SU-DHL-6 (cell line): ENCODE measurements at regions not wholly inside any gene's neighbourhood (a gene's known extent, or its start where the extent isn't known, plus 50 kb on each side); places are given as distances from the start of the nearest gene placed in this dataset.

Experiments
- H2AFZ ChIP-seq: fragments of 200-600 bp; sonication (generic); 2 replicates; pipeline ENCODE4 v1.6.1; 2014; ENCODE audit warnings: low read depth, mild to moderate bottlenecking, moderate library complexity, mixed read lengths, antibody characterized with exemption, low read length; ENCODE audit not compliant: severe bottlenecking
- H3F3A ChIP-seq: fragments of 200-600 bp; shearing (Covaris generic); 2 replicates; pipeline ENCODE4 v1.6.0; 2016; ENCODE audit warnings: antibody characterized with exemption, mild to moderate bottlenecking; ENCODE audit not compliant: insufficient read depth
- H3K27ac ChIP-seq: fragments of 200-600 bp; sonication (generic); 2 replicates; pipeline ENCODE4 v1.5.1; 2016; ENCODE audit warnings: low read depth, mild to moderate bottlenecking, low read length, moderate library complexity, mixed read lengths
- H3K27me3 ChIP-seq: fragments of 200-600 bp; sonication (generic), shearing (Covaris generic); 2 replicates; pipeline ENCODE4 v1.6.0; 2014; ENCODE audit warnings: mild to moderate bottlenecking, low read length
- H3K36me3 ChIP-seq: fragments of 200-600 bp; sonication (generic); 2 replicates; pipeline ENCODE4 v1.6.1; 2014; ENCODE audit warnings: mild to moderate bottlenecking, low read length, mixed read lengths
- H3K4me2 ChIP-seq: fragments of 300-600, 200-600 bp; shearing (Covaris generic), sonication (generic); 2 replicates; pipeline ENCODE4 v1.6.0; 2014; ENCODE audit warnings: low read length, low read depth, mild to moderate bottlenecking; ENCODE audit not compliant: poor library complexity, severe bottlenecking
- H3K4me3 ChIP-seq: fragments of 200-600 bp; sonication (generic); 2 replicates; pipeline ENCODE4 v1.5.1; 2014; ENCODE audit warnings: antibody characterized with exemption, low read length, mild to moderate bottlenecking, mixed read lengths; ENCODE audit not compliant: insufficient read depth, poor library complexity, severe bottlenecking
- H3K79me2 ChIP-seq: fragments of 200-600 bp; sonication (generic); 2 replicates; pipeline ENCODE4 v1.6.1; 2014; ENCODE audit warnings: mild to moderate bottlenecking, low read length, moderate library complexity; ENCODE audit not compliant: insufficient read depth
- H3K9ac ChIP-seq: fragments of 200-600 bp; sonication (generic); 2 replicates; pipeline ENCODE4 v1.7.0; 2014; ENCODE audit warnings: mild to moderate bottlenecking, low read length
- H3K9me2 ChIP-seq: fragments of 200-600 bp; sonication (generic); replicated peaks from 2 replicates; pipeline ENCODE4 v1.6.1; 2014; ENCODE audit warnings: low read length; ENCODE audit not compliant: insufficient read depth
- H3K9me3 ChIP-seq: fragments of 200-600 bp; sonication (generic); 2 replicates; pipeline ENCODE4 v1.6.1; 2014; ENCODE audit warnings: low read length, mixed read lengths; ENCODE audit not compliant: insufficient read depth
- H4K20me1 ChIP-seq: fragments of 200-600 bp; sonication (generic); 2 replicates; pipeline ENCODE4 v1.6.1; 2014; ENCODE audit warnings: low read depth, mild to moderate bottlenecking, antibody characterized with exemption, low read length, moderate library complexity, mixed read lengths
- EZH2phosphoT487 ChIP-seq: fragments of 200-600 bp; sonication (generic), shearing (Covaris generic); conservative IDR thresholded peaks from 2 replicates; pipeline ENCODE4 v1.6.1; 2018; ENCODE audit warnings: mild to moderate bottlenecking, antibody characterized with exemption, low read length, moderate library complexity, mixed read lengths
- TF ChIP-seq, protein P1 (sequence below): fragments of 200-600 bp; sonication (generic); IDR thresholded peaks from one replicate; pipeline ENCODE4 v1.5.1; 2017; ENCODE audit warnings: antibody characterized with exemption, mild to moderate bottlenecking, low read length, moderate library complexity; ENCODE audit not compliant: insufficient read depth, poor library complexity, severe bottlenecking

DNA sequence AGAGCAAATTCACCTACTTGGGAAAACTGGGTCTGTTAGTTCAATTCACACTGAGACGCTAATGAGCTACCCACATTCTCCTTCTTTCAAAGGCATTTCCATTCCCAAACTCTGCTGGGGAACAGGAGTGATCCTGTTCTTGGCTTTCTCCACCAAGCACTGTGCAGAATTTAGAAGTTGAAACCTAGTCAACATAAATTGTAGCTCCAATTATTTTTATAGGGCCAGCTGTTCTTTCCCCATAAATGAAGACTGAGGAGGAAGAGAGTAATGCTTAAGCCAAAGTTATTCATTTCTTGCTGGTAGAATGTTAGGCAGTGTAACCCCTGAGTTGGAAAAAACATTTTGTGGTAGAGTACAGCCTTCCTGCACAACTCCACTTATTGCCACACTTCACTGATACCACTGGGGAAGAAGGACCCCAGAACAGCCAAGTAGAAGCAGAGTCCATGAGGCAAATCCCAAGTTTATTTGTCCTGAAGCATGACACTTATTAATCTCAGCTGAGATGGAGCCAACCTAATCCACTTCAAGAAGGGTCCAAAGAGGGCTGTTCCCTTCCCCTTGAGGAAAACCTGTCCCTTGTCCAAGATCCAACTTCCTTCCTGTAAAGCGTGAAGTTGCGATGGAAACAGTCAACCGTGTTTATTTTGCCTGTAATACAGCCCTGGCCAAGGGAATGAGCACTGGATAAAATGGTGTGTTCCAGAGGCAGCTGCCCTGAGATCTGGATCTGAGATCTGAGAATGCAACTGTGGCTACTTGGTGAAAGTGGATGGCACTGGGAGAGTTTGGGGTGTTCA, 151.8 kb downstream of the TBX5 start:
- Histone ChIP-seq H3F3A (no peaks in the 10 kb centered on the region), H3K9me2 (no peaks in the 10 kb centered on the region), H2AFZ (no peak overlapping the region), H3K9ac (no peak overlapping the region), H3K4me2 (no peak overlapping the region), H4K20me1 (no peaks in the 10 kb centered on the region), H3K27ac (no peak overlapping the region), H3K9me3 (no peaks in the 10 kb centered on the region), H3K4me3 (no peak overlapping the region), H3K79me2 (no peaks in the 10 kb centered on the region), H3K27me3 (no peaks in the 10 kb centered on the region), H3K36me3 (no peaks in the 10 kb centered on the region)
- TF ChIP-seq, protein P1, sequence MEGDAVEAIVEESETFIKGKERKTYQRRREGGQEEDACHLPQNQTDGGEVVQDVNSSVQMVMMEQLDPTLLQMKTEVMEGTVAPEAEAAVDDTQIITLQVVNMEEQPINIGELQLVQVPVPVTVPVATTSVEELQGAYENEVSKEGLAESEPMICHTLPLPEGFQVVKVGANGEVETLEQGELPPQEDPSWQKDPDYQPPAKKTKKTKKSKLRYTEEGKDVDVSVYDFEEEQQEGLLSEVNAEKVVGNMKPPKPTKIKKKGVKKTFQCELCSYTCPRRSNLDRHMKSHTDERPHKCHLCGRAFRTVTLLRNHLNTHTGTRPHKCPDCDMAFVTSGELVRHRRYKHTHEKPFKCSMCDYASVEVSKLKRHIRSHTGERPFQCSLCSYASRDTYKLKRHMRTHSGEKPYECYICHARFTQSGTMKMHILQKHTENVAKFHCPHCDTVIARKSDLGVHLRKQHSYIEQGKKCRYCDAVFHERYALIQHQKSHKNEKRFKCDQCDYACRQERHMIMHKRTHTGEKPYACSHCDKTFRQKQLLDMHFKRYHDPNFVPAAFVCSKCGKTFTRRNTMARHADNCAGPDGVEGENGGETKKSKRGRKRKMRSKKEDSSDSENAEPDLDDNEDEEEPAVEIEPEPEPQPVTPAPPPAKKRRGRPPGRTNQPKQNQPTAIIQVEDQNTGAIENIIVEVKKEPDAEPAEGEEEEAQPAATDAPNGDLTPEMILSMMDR = no peak
- no peak for TF ChIP-seq EZH2phosphoT487

DNA sequence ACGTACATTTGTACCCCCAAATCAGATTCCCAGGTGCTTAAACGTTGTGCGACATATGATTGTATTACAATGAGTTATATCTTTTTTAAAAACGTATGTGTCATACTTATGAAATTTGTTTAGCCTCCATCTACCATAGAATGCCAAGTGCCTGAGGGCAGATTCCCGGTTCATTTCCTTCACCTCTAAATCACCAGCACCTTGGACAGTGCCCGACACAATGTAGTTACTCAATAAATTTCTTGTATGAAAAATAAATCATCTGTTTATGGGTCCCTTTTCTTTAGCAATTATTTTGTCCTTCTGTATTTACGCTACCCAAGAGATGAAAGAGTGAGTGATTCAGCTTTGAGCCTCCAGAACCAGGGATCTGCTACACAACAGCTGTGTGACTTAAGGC, 157.4 kb downstream of the TBX5 start:
- H2AFZ ChIP-seq = no peak overlapping the region
- no peaks in the 10 kb centered on the region for H3K79me2 ChIP-seq
- no peaks in the 10 kb centered on the region for H4K20me1 ChIP-seq
- H3K4me2 ChIP-seq = no peak overlapping the region
- no peak for TF ChIP-seq EZH2phosphoT487
- TF ChIP-seq, protein P1 = no peak
- no peaks in the 10 kb centered on the region; the same call in 1 of the 2 replicates for H3K9me2 ChIP-seq
- H3K4me3 ChIP-seq = no peak overlapping the region
- H3K9me3 ChIP-seq = no peaks in the 10 kb centered on the region
- H3K9ac ChIP-seq = no peak overlapping the region
- H3K27me3 ChIP-seq = no peaks in the 10 kb centered on the region
- H3K36me3 ChIP-seq = no peaks in the 10 kb centered on the region
- no peak overlapping the region for H3K27ac ChIP-seq
- H3F3A ChIP-seq = no peaks in the 10 kb centered on the region

DNA sequence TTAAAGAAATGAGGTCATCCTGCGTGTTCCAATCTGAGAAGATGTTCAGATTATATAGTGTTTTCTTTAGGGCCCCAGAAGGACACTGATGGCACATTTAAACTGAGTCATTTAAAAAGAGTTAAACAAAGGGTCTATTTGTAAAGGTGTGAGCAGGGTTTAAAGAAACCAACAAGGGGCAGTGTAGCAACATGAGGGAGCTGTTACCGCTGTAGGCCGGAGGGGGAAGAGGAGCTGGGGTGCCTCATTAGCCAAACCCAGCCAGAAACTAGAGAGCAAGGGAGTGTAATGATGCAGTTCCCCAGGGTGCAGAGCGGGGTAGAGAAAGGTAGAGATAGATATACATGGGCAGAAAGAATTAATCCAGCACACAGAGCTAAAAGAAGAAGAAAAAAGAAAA, 160.4 kb downstream of the TBX5 start:
- Histone ChIP-seq H3F3A (no peaks in the 10 kb centered on the region), H3K9ac (no peak overlapping the region), H3K27ac (no peak overlapping the region), H3K9me2 (no peaks in the 10 kb centered on the region; the same call in 1 of the 2 replicates), H2AFZ (no peak overlapping the region), H3K27me3 (no peaks in the 10 kb centered on the region), H4K20me1 (no peaks in the 10 kb centered on the region), H3K79me2 (no peaks in the 10 kb centered on the region), H3K4me2 (no peak overlapping the region), H3K36me3 (no peaks in the 10 kb centered on the region), H3K4me3 (no peak overlapping the region), H3K9me3 (no peaks in the 10 kb centered on the region)
- TF ChIP-seq, protein P1 = no peak
- no peak for TF ChIP-seq EZH2phosphoT487
